Testis (tissue), 2 donors: ENCODE measurements at regions not wholly inside any gene's neighbourhood (a gene's known extent, or its start where the extent isn't known, plus 50 kb on each side); places are given as distances from the start of the nearest gene placed in this dataset.
"Not testable (repeated sequence)": the region's sequence is repeated elsewhere in the genome, so short reads cannot be mapped to it uniquely, and the experiment has no call there.

Experiments
- DNase-seq: peaks from one replicate; pipeline ENCODE4 v3.0.0-alpha.2; 2019
- H3K27ac ChIP-seq, 2 donors: fragments of 200-600 bp; sonication (generic); one replicate each; pipeline ENCODE4 v1.5.1; 2019
- H3K27me3 ChIP-seq: fragments of 200-600 bp; sonication (generic); one replicate; pipeline ENCODE4 v1.5.1; 2019
- H3K36me3 ChIP-seq: fragments of 200-600 bp; sonication (generic); one replicate; pipeline ENCODE4 v1.5.1; 2017; ENCODE audit warnings: low read depth; ENCODE audit errors: missing control alignments
- H3K4me1 ChIP-seq: fragments of 200-600 bp; sonication (generic); one replicate; pipeline ENCODE4 v1.5.1; 2019
- H3K4me3 ChIP-seq, 2 donors: fragments of 200-600 bp; sonication (generic); one replicate each; pipeline ENCODE4 v1.5.1; 2017 to 2019
- H3K9me3 ChIP-seq: fragments of 200-600 bp; sonication (generic); one replicate; pipeline ENCODE4 v1.5.1; 2017
- POLR2A ChIP-seq: fragments of 450-650 bp; IDR thresholded peaks from one replicate; pipeline ENCODE4 v1.6.1; 2017; ENCODE audit warnings: antibody characterized with exemption, mild to moderate bottlenecking, moderate library complexity
- WGBS, 2 donors: methylation state at CpG; one replicate each; pipeline ENCODE4 v1.1.5; 2018; 5-methylcytosine and 5-hydroxymethylcytosine counted together
- intact Hi-C: fragments of 100-400 bp; cut with DNase I; formaldehyde crosslinking; loops from one replicate; pipeline ENCODE4 v1.15.1; 2023; ENCODE audit warnings: low total_unique reads
- TF ChIP-seq, protein P1 (sequence below), 3 experiments: fragments of 450-650 bp in 2 of 3; fragments of 200-600 bp in 1 of 3; sonication (generic) in 1 of 3; IDR thresholded peaks; one replicate each; pipeline ENCODE4 v1.5.1; 2016 to 2019; ENCODE audit warnings: antibody characterized with exemption in 3 of 3, mild to moderate bottlenecking in 2 of 3, moderate library complexity in 1 of 3

DNA sequence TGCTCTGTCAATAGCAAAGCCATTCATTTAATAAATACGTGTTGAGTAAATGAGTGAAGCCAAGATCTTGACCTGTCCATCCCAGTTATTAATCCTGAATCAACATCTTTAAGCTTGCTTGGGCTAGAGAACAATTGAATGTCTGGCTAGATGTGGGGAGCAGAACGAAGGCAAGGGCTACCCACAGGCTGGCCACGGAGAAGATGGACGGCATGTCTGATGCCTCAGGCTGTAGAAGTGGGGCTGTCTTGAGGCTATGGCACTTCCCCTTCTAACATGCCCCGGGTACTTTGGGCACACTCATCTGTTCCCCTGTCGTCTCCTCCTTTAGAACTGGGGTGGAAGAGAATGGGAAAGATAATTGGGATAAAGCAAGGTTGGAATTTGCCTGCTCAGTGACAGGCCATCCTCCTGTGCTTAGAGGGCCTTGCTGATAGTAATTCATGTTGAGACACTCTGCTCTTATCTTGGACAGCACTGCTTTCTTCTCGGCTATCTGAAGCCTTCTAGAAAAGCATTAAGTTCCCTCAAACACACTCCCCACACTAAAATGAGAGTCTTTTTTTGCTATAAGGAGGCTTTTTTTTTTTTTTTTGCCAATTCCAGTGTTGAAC, 225.7 kb downstream of the MREG start:
- Histone ChIP-seq H3K27me3 (no peaks in the 10 kb centered on the region), H3K4me3 (no peak overlapping the region), H3K36me3 (no peaks in the 10 kb centered on the region), H3K4me1 (peaks cover 4% of the 10 kb centered on the region), H3K9me3 (no peaks in the 10 kb centered on the region), H3K27ac (no peak overlapping the region)
- no peak for DNase-seq
- 90 to 93% methylated on average over 7 of the region's 7 CpGs for WGBS, 2 donors
- intact Hi-C loops: no loop called here
- TF ChIP-seq, protein P1, sequence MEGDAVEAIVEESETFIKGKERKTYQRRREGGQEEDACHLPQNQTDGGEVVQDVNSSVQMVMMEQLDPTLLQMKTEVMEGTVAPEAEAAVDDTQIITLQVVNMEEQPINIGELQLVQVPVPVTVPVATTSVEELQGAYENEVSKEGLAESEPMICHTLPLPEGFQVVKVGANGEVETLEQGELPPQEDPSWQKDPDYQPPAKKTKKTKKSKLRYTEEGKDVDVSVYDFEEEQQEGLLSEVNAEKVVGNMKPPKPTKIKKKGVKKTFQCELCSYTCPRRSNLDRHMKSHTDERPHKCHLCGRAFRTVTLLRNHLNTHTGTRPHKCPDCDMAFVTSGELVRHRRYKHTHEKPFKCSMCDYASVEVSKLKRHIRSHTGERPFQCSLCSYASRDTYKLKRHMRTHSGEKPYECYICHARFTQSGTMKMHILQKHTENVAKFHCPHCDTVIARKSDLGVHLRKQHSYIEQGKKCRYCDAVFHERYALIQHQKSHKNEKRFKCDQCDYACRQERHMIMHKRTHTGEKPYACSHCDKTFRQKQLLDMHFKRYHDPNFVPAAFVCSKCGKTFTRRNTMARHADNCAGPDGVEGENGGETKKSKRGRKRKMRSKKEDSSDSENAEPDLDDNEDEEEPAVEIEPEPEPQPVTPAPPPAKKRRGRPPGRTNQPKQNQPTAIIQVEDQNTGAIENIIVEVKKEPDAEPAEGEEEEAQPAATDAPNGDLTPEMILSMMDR (IDR thresholded peaks at IDR 0.05): no peak
- TF ChIP-seq POLR2A: no peak

DNA sequence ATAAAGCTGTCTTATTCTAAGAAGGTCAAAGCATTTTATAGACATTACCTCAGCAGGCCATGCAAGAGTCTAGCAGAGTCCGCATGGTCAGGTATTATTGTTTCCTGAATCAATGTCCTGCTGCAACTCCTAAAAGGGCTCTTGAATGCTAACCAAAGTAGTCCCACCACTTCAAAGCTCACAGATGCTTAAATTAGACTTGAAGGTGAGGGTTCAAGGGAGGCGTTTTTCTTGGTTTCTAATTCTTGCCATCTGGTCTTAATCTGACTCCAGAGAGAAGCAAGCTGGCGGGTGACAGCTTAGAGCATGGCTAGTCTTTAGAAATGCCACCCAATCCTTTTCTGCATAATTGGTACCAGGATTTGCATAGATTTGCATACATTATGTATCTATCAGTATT, 226.3 kb downstream of the MREG start:
- no peak overlapping the region for H3K27ac ChIP-seq
- intact Hi-C loops: no loop called here
- DNase-seq: no peak
- H3K4me1 ChIP-seq: peaks cover 10% of the 10 kb centered on the region
- H3K4me3 ChIP-seq: no peak overlapping the region
- no peaks in the 10 kb centered on the region for H3K36me3 ChIP-seq
- WGBS, 2 donors: 80 to 95% methylated on average over 3 of the region's 3 CpGs
- H3K27me3 ChIP-seq: no peaks in the 10 kb centered on the region
- no peak for TF ChIP-seq POLR2A
- TF ChIP-seq, protein P1 (IDR thresholded peaks at IDR 0.05): no peak
- H3K9me3 ChIP-seq: no peaks in the 10 kb centered on the region

DNA sequence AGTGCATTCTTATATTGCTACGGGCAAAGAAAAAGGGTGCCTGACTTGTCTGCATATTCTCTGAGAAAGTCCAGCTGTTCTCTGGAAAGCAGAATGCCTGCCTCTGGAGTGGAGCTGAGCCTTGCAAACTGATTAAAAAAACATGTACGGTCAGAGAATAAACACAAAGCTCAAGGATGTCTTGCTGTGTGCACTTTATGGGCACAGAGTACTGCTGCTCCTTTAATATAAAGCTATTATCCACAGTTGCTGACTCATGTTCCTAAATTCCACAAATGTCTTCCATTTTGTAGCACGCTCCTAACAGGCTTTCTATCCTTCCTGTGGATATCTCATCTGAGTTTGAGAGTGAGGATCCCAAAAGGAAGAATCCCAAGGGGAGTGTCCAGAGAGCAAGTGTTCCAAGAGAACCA, 229.0 kb downstream of the MREG start:
- 51 to 56% methylated on average over 3 of the region's 3 CpGs for WGBS, 2 donors
- Histone ChIP-seq H3K27me3 (no peaks in the 10 kb centered on the region), H3K4me3 (no peak overlapping the region), H3K4me1 (peaks cover 10% of the 10 kb centered on the region), H3K27ac (no peak overlapping the region), H3K9me3 (no peaks in the 10 kb centered on the region), H3K36me3 (no peaks in the 10 kb centered on the region)
- TF ChIP-seq, protein P1 (IDR thresholded peaks at IDR 0.05): no peak
- no peak for TF ChIP-seq POLR2A
- intact Hi-C loops: no loop called here
- DNase-seq: no peak

DNA sequence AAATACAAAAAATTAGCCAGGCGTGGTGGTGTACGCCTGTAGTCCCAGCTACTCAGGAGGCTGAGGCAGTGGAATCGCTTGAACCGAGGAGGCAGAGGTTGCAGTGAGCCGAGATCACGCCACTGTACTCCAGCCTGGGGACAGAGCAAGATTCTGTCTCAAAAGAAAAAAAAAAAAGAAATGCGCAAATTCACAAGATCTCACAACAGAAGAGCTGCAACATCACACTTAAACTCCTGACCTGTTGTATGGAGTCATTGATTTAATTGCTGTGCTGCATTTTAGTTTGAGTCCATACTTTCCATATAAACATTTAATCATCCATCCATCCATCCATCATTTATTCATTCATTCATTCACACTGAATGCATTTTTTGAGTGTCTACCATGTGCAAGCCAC, 229.7 kb downstream of the MREG start:
- H3K9me3 ChIP-seq, DNase-seq, H3K4me1 ChIP-seq, H3K27me3 ChIP-seq, intact Hi-C loops, H3K36me3 ChIP-seq, H3K4me3 ChIP-seq, H3K27ac ChIP-seq: not testable (repeated sequence)
- WGBS, 2 donors: 95 to 98% methylated on average over 7 of the region's 7 CpGs

DNA sequence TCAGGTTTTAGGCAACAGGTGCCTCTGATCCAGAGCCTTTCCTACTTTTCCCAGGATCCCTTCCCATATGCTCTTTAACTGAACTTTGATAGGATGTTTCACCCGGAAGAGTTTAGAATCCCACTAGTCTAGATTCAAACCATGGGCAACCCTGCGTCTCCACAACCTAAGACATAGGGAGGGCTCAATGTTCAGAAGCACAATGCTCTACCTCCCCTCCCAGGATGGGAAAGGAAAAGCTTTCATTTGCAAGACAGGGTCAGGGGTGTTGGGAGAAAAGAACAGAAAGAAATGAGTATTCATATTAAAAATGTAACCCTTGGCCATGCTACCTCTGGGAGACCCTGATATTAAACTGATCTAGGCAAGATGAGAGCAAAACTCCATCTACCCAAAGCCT, 230.4 kb downstream of the MREG start:
- Histone ChIP-seq H3K27ac (no peak overlapping the region), H3K27me3 (no peaks in the 10 kb centered on the region), H3K9me3 (no peaks in the 10 kb centered on the region), H3K4me3 (no peak overlapping the region), H3K4me1 (peaks cover 10% of the 10 kb centered on the region), H3K36me3 (no peaks in the 10 kb centered on the region)
- intact Hi-C loops: no loop called here
- 84 to 87% methylated on average over 2 of the region's 2 CpGs for WGBS, 2 donors
- no peak for DNase-seq
- no peak for TF ChIP-seq POLR2A
- TF ChIP-seq, protein P1 (IDR thresholded peaks at IDR 0.05): no peak
